MCF 10A (cell line): ENCODE measurements at regions not wholly inside any gene's neighbourhood (a gene's known extent, or its start where the extent isn't known, plus 50 kb on each side); places are given as distances from the start of the nearest gene placed in this dataset.

Experiments
- BruUV-seq: library from RNA; stranded (reverse); fragments of 400-500 nt; replicated peaks from 2 replicates; lab custom pipeline; 2021; lab: Mats Ljungman, UMichigan
- CTCF ChIA-PET: fragments of 300-600 bp; sonication (Branson Sonifier 250); formaldehyde crosslinking; extraction: SDS; loops from one replicate; lab custom pipeline; 2021; ENCODE audit warnings: antibody characterized with exemption, inconsistent platforms; lab: Yijun Ruan, JAX
- POLR2A ChIA-PET: fragments of 300-600, 350-650 bp; sonication (Branson Sonifier 250); formaldehyde crosslinking; extraction: SDS; loops from one replicate; lab custom pipeline; 2020; ENCODE audit warnings: antibody characterized with exemption, inconsistent platforms; lab: Yijun Ruan, JAX
- DNase-seq: peaks from one replicate; pipeline ENCODE4 v3.0.0-alpha.2; 2018; ENCODE audit not compliant: unreplicated experiment
- H3K27ac Mint-ChIP-seq: one replicate; pipeline ENCODE4 v1.8.0; 2022; ENCODE audit warnings: mild to moderate bottlenecking, low read depth, mixed read lengths; ENCODE audit not compliant: unreplicated experiment
- H3K27me3 Mint-ChIP-seq: one replicate; pipeline ENCODE4 v1.8.0; 2022; ENCODE audit warnings: mixed read lengths; ENCODE audit not compliant: insufficient read depth, unreplicated experiment
- H3K36me3 Mint-ChIP-seq: one replicate; pipeline ENCODE4 v1.8.0; 2022; ENCODE audit warnings: mild to moderate bottlenecking, moderate library complexity, mixed read lengths; ENCODE audit not compliant: insufficient read depth, unreplicated experiment
- H3K4me1 Mint-ChIP-seq: one replicate; pipeline ENCODE4 v1.8.0; 2022; ENCODE audit warnings: mixed read lengths; ENCODE audit not compliant: insufficient read depth, unreplicated experiment
- H3K4me3 Mint-ChIP-seq: one replicate; pipeline ENCODE4 v1.8.0; 2022; ENCODE audit warnings: mild to moderate bottlenecking, moderate library complexity, mixed read lengths; ENCODE audit not compliant: unreplicated experiment
- H3K9me3 Mint-ChIP-seq: one replicate; pipeline ENCODE4 v1.8.0; 2022; ENCODE audit warnings: mixed read lengths; ENCODE audit not compliant: unreplicated experiment
- intact Hi-C: fragments of 100-400 bp; cut with micrococcal nuclease; formaldehyde crosslinking; loops from 2 replicates; pipeline ENCODE4 v1.14.1; 2022
- TF ChIP-seq, protein P1 (sequence below): fragments of 200-600 bp; IDR thresholded peaks from one replicate; pipeline ENCODE4 v1.8.0; 2022; ENCODE audit warnings: antibody characterized with exemption, mild to moderate bottlenecking; ENCODE audit not compliant: unreplicated experiment

DNA sequence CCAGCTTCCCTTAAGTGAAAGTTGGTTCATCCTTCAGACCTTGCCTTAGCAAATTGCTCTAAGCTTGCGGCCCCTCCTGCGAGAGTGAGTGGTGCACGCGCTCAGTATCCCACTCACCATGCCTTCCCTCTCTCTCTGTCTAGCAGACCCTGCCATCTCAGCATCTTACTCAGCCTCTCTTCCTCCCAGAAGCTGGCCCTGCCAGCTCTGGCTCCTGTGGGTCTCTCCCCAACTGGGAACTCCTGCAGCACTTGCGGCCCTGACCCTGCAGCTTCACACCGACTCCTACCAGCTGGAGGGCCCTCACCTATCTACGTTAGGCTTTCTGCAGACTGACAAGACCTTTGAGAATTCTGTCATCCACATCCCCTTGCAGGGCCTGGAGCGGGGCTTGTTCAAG, 286.1 kb upstream of the TLE3 start:
- no peaks in the 10 kb centered on the region for H3K9me3 Mint-ChIP-seq
- peaks cover 1% of the 10 kb centered on the region for H3K36me3 Mint-ChIP-seq
- H3K27ac Mint-ChIP-seq = no peak overlapping the region
- no TSS peak for BruUV-seq
- intact Hi-C loops = no loop called here
- CTCF ChIA-PET = no interaction called here
- POLR2A ChIA-PET = interaction anchor here (0.7 to 1.1 kb wide), 2 partner anchors 9 to 30 kb away, joined by 3 to 4 read pairs; no protein-coding TSS in a partner anchor
- DNase-seq = no peak
- H3K4me1 Mint-ChIP-seq = no peaks in the 10 kb centered on the region
- TF ChIP-seq, protein P1, sequence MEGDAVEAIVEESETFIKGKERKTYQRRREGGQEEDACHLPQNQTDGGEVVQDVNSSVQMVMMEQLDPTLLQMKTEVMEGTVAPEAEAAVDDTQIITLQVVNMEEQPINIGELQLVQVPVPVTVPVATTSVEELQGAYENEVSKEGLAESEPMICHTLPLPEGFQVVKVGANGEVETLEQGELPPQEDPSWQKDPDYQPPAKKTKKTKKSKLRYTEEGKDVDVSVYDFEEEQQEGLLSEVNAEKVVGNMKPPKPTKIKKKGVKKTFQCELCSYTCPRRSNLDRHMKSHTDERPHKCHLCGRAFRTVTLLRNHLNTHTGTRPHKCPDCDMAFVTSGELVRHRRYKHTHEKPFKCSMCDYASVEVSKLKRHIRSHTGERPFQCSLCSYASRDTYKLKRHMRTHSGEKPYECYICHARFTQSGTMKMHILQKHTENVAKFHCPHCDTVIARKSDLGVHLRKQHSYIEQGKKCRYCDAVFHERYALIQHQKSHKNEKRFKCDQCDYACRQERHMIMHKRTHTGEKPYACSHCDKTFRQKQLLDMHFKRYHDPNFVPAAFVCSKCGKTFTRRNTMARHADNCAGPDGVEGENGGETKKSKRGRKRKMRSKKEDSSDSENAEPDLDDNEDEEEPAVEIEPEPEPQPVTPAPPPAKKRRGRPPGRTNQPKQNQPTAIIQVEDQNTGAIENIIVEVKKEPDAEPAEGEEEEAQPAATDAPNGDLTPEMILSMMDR = no peak
- no peaks in the 10 kb centered on the region for H3K27me3 Mint-ChIP-seq
- no peak overlapping the region for H3K4me3 Mint-ChIP-seq

DNA sequence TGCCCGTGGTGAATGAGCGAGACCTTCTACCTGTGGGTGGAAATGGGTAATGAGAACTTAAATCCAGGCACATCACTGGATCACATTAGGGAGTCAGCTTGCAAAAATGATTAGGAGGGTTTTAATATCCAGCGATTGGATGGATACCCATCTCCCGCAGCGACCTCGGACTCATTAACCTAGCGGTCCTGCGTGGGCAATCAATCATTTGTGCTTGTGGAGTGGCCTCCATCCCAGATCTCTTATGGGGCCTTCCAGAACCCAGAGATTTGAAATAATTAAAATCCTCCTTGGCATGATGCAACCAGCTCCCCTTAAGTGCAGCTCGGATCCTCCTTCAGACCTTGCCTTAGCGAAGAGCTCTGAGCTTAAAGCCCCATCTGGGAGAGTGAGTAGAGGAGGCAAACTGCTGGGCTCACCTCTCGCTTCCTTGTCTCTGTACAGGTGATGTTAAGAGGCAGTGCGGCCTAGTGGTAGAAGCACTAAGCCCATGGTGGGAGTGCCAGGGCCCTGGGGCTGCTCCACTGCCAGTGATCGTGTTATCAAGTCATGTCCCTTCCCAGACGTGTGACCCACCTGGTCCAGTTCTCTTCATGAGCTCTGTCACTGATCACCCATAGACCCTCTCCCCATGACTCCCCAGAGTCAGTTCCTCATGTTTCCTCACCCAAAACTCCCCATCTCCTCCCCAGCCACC, 285.2 kb upstream of the TLE3 start:
- no peaks in the 10 kb centered on the region for H3K4me1 Mint-ChIP-seq
- no peak for DNase-seq
- BruUV-seq = no TSS peak
- no peaks in the 10 kb centered on the region for H3K9me3 Mint-ChIP-seq
- no peaks in the 10 kb centered on the region for H3K27me3 Mint-ChIP-seq
- CTCF ChIA-PET = interaction anchor here (0.7 kb wide), 1 partner anchor 41 kb away, joined by 4 read pairs; no protein-coding TSS in a partner anchor
- H3K36me3 Mint-ChIP-seq = peaks cover 4% of the 10 kb centered on the region
- TF ChIP-seq, protein P1 = no peak
- no peak overlapping the region for H3K27ac Mint-ChIP-seq
- no peak overlapping the region for H3K4me3 Mint-ChIP-seq
- POLR2A ChIA-PET = interaction anchor here (0.6 to 1.1 kb wide), 2 partner anchors 9 to 10 kb away, joined by 3 to 4 read pairs; no protein-coding TSS in a partner anchor
- intact Hi-C loops = no loop called here

DNA sequence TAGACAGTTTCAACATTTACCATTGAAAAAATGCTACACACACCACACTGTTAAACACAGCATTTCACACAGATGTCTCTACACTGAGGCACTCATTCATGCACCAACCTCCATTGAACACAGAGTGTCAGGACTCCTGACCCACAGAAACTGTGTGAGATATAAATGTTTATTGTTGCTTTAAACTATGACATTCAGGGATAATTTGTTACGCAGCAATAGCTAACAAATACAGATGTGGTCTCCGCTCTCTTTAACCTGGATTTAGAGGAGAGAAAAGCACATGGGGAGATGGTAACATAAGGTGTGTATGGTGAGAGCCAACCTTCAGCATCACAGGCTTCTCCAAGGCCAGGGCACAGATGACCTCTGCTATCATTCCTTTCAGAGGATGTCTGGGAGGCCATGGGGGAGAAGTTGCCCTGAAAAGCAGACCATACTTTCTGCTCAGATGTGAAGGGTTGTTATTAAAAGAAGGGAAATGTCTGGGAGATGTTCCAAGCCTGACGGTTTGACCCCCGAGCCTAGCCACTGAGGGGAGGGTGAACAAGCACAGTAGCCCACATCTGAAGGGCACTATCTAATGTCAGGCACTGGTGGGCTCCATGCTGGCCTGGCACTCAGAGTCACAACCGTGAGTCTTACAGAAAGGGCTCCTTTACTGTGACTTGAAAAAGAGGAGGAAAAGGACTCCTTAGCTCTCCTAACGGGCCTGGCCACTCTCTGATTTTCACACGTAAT, 284.5 kb upstream of the TLE3 start:
- intact Hi-C loops = no loop called here
- TF ChIP-seq, protein P1 = no peak
- H3K27ac Mint-ChIP-seq = no peak overlapping the region
- H3K4me1 Mint-ChIP-seq = peaks cover 4% of the 10 kb centered on the region
- BruUV-seq = no TSS peak
- peaks cover 4% of the 10 kb centered on the region for H3K36me3 Mint-ChIP-seq
- POLR2A ChIA-PET = interaction anchor here (0.6 kb wide), 1 partner anchor 8 kb away, joined by 3 read pairs; no protein-coding TSS in a partner anchor
- H3K4me3 Mint-ChIP-seq = no peak overlapping the region
- CTCF ChIA-PET = no interaction called here
- no peaks in the 10 kb centered on the region for H3K27me3 Mint-ChIP-seq
- no peak for DNase-seq
- no peaks in the 10 kb centered on the region for H3K9me3 Mint-ChIP-seq
